CD4-positive, alpha-beta memory T cell (primary cell): ENCODE measurements at regions not wholly inside any gene's neighbourhood (a gene's known extent, or its start where the extent isn't known, plus 50 kb on each side); places are given as distances from the start of the nearest gene placed in this dataset.

Experiments used
- CTCF ChIA-PET: fragments of 350-600 bp; sonication (Branson Sonifier 250); formaldehyde crosslinking; loops from one replicate; lab custom pipeline; 2021; ENCODE audit warnings: inconsistent platforms; ENCODE audit not compliant: partially characterized antibody; lab: Charles Lee
- POLR2A ChIA-PET: fragments of 350-600 bp; sonication (Branson Sonifier 250); formaldehyde crosslinking; loops from one replicate; lab custom pipeline; 2021; ENCODE audit not compliant: partially characterized antibody; lab: Charles Lee
- DNase-seq, 5 donors: peaks; one replicate each; pipeline versions ENCODE4 v3.0.0 to v3.0.0-alpha.2; 2020 to 2022; ENCODE audit warnings: mixed read lengths in 1 of 5
- H3K27ac ChIP-seq: one replicate; pipeline ENCODE4 v1.7.0; 2013; ENCODE audit warnings: low read depth, low read length
- H3K27me3 ChIP-seq: 2 replicates; pipeline ENCODE4 v1.7.0; 2013; ENCODE audit warnings: mild to moderate bottlenecking, low read length, moderate library complexity; ENCODE audit not compliant: insufficient read depth
- H3K36me3 ChIP-seq: 2 replicates; pipeline ENCODE4 v1.7.0; 2013; ENCODE audit warnings: mild to moderate bottlenecking, low read length, moderate library complexity; ENCODE audit not compliant: insufficient read depth
- H3K4me1 ChIP-seq: 2 replicates; pipeline ENCODE4 v1.7.0; 2013; ENCODE audit warnings: mild to moderate bottlenecking, low read length, moderate library complexity; ENCODE audit not compliant: insufficient read depth
- H3K4me3 ChIP-seq, 2 donors: one replicate each; pipeline ENCODE4 v1.7.0; 2013; ENCODE audit warnings: low read length in 2 of 2, mild to moderate bottlenecking in 1 of 2
- H3K9me3 ChIP-seq, 2 donors: one replicate each; pipeline ENCODE4 v1.7.0; 2013; ENCODE audit warnings: low read length in 2 of 2, control low read depth in 1 of 2; ENCODE audit not compliant: control insufficient read depth in 1 of 2
- H3K27ac Mint-ChIP-seq, 7 donors: one replicate each; pipeline ENCODE4 v1.8.0; 2020 to 2021; ENCODE audit warnings: mixed read lengths in 7 of 7, mild to moderate bottlenecking in 6 of 7, inconsistent platforms in 3 of 7, moderate library complexity in 3 of 7
- H3K27me3 Mint-ChIP-seq, 2 donors: one replicate each; pipeline ENCODE4 v1.8.0; 2020 to 2021; ENCODE audit warnings: mixed read lengths in 2 of 2
- H3K36me3 Mint-ChIP-seq, 2 donors: one replicate each; pipeline ENCODE4 v1.8.0; 2020 to 2021; ENCODE audit warnings: mixed read lengths in 2 of 2, inconsistent platforms in 1 of 2, mild to moderate bottlenecking in 1 of 2
- H3K4me1 Mint-ChIP-seq, 4 donors: one replicate each; pipeline ENCODE4 v1.8.0; 2020 to 2021; ENCODE audit warnings: mixed read lengths in 4 of 4, mild to moderate bottlenecking in 1 of 4
- H3K4me3 Mint-ChIP-seq, 8 donors: one replicate each; pipeline ENCODE4 v1.8.0; 2020 to 2021; ENCODE audit warnings: mixed read lengths in 8 of 8, mild to moderate bottlenecking in 7 of 8, moderate library complexity in 6 of 8, inconsistent platforms in 3 of 8
- H3K9me3 Mint-ChIP-seq, 8 donors: one replicate each; pipeline ENCODE4 v1.8.0; 2020 to 2021; ENCODE audit warnings: mixed read lengths in 8 of 8, mild to moderate bottlenecking in 5 of 8, inconsistent platforms in 3 of 8, moderate library complexity in 1 of 8
- intact Hi-C: fragments of 100-400 bp; cut with micrococcal nuclease; formaldehyde crosslinking; loops from one replicate; pipeline ENCODE4 v1.15.1; 2023

DNA sequence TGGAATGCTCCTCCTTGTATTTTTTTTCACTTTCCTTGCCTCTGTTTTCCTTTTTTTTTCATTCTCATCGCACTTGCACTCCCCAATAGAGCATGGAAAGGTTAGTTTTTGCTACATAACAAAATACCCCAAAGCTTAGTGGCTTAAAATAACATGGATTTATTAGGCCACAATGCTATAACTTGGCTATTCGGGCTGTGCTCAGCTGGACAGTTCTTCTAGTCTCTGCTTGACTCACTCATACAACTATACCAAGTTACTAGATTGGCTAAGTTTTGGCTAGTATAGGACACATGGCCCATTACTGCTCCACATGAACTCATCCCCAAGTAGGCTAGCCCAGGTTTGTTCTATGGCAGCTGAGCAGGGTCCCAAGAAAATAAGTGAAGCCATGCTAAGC is 94.5 kb upstream of the ANKEF1 start:
- no peak overlapping the region for H3K27ac Mint-ChIP-seq
- no peaks in the 10 kb centered on the region for H3K9me3 ChIP-seq
- intact Hi-C loops = no loop called here
- ChIA-PET POLR2A (no interaction called here), CTCF (no interaction called here)
- H3K4me3 ChIP-seq = no peak overlapping the region
- no peaks in the 10 kb centered on the region for H3K36me3 ChIP-seq
- no peak overlapping the region for H3K4me3 Mint-ChIP-seq
- no peak for DNase-seq
- no peaks in the 10 kb centered on the region for H3K36me3 Mint-ChIP-seq
- H3K27me3 ChIP-seq = no peaks in the 10 kb centered on the region
- peaks cover 7 to 11% of the 10 kb centered on the region in 2 donors for H3K27me3 Mint-ChIP-seq
- no peaks in the 10 kb centered on the region for H3K4me1 ChIP-seq
- H3K9me3 Mint-ChIP-seq = peaks cover 0 to 3% (median 0%) of the 10 kb centered on the region in 8 donors
- H3K4me1 Mint-ChIP-seq = no peaks in the 10 kb centered on the region
- H3K27ac ChIP-seq = no peak overlapping the region

DNA sequence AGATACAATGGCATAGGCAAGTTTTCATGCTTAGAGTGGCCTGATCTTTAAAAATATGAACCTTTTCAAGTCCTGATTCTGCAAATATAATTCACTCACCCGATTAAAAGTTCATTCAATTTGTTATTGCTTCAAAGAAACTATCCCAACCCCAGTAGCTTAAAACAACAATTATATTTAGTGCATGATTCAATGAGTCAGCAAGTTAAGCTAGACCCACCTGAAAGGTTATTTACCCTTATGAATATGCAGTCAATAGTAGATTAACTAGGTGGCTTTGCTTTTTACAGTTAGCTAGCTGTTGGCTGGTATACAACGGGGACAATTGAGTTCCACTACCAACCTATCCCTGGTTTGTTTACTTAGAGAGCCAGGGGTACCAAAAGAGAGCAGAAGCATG is 95.6 kb upstream of the ANKEF1 start:
- no peak overlapping the region for H3K4me3 Mint-ChIP-seq
- H3K27me3 ChIP-seq = no peaks in the 10 kb centered on the region
- POLR2A ChIA-PET = no interaction called here

DNA sequence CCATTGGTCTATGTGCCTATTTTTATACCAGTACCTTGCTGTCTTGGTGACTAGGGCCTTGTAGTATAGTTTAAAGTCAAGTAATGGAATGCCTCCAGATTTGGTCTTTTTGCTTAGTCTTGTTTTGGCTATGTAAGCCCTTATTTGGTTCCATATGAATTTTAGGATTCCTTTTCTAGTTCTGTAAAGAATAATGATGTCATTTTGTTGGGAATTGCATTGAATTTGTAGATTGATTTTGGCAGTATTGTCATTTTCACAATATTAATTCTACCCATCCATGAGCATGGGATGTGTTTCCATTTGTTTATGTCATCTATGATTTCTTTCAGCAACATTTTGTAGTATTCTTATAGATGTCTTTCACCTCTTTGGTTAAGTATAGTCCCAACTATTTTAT is 96.4 kb upstream of the PAK5 start:
- Histone ChIP-seq H3K36me3 (no peaks in the 10 kb centered on the region), H3K4me3 (no peak overlapping the region), H3K9me3 (no peaks in the 10 kb centered on the region), H3K27me3 (no peaks in the 10 kb centered on the region), H3K27ac (no peak overlapping the region), H3K4me1 (no peaks in the 10 kb centered on the region)
- peaks cover 7% of the 10 kb centered on the region in 2 donors for H3K27me3 Mint-ChIP-seq
- H3K9me3 Mint-ChIP-seq = peaks cover 0 to 2% (median 0%) of the 10 kb centered on the region in 8 donors
- POLR2A ChIA-PET = no interaction called here
- no peak overlapping the region for H3K4me3 Mint-ChIP-seq
- no peaks in the 10 kb centered on the region for H3K36me3 Mint-ChIP-seq
- CTCF ChIA-PET = interaction anchor here (0.6 kb wide), 1 partner anchor 241 kb away, joined by 3 read pairs; no protein-coding TSS in a partner anchor
- no peak for DNase-seq
- H3K27ac Mint-ChIP-seq = no peak overlapping the region
- intact Hi-C loops = no loop called here
- no peaks in the 10 kb centered on the region for H3K4me1 Mint-ChIP-seq

More for the DNA sequence above, 95.6 kb upstream of the ANKEF1 start:
- Histone ChIP-seq H3K27ac (no peak overlapping the region), H3K4me1 (no peaks in the 10 kb centered on the region), H3K36me3 (no peaks in the 10 kb centered on the region), H3K4me3 (no peak overlapping the region), H3K9me3 (no peaks in the 10 kb centered on the region)
- CTCF ChIA-PET = no interaction called here
- no peak for DNase-seq
- Mint-ChIP-seq H3K27me3 (peaks cover 7 to 13% of the 10 kb centered on the region in 2 donors), H3K36me3 (no peaks in the 10 kb centered on the region), H3K9me3 (peaks cover 0 to 3% (median 0%) of the 10 kb centered on the region in 8 donors), H3K4me1 (no peaks in the 10 kb centered on the region), H3K27ac (no peak overlapping the region)
- intact Hi-C loops = no loop called here

DNA sequence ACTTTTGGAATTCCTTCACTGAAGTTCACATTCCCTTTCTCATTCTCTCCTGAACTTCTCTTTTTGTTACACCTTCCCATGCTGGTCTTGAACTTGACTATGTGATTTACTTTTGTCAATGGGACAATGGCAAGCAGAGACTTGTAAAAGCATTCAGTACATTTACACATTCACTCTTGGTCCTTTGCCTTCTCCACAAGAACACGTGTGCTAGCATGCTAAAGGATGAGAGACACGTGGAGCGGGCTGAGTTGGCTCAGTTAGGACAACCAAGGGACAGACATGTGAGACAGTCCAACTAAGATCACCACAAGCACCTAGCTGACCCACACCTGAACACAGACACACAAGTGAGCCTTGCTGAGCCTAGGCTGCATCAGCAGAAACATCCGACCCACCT is 91.3 kb upstream of the PAK5 start:
- Mint-ChIP-seq H3K27ac (no peak overlapping the region), H3K27me3 (peaks cover 0 to 2% of the 10 kb centered on the region in 2 donors), H3K9me3 (no peaks in the 10 kb centered on the region), H3K4me1 (no peaks in the 10 kb centered on the region), H3K4me3 (no peak overlapping the region), H3K36me3 (no peaks in the 10 kb centered on the region)
- H3K27ac ChIP-seq = no peak overlapping the region
- no peaks in the 10 kb centered on the region for H3K27me3 ChIP-seq
- ChIA-PET POLR2A (no interaction called here), CTCF (no interaction called here)
- no peaks in the 10 kb centered on the region for H3K9me3 ChIP-seq
- H3K36me3 ChIP-seq = no peaks in the 10 kb centered on the region
- no peak overlapping the region for H3K4me3 ChIP-seq
- intact Hi-C loops = no loop called here
- DNase-seq = no peak
- H3K4me1 ChIP-seq = no peaks in the 10 kb centered on the region

DNA sequence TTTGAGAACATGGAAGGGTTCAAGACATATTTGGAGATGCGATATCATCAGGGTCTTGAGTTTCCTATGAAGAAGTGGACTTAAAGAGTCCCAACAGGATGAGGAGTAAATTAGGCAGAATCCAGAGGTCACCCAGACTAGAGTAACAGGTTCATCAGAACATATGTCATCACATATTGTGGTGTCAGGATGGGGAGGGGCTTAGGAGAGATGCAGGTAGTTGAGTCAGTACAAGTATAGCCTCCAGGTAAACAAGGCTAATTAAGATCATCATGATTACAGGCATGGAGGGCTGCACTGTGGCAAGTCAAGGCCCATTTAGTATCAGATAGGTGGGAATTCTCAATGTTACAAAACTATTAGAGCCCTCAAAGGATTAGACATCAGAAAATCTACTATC is 90.1 kb upstream of the PAK5 start:
- DNase-seq = no peak
- POLR2A ChIA-PET = no interaction called here
- Histone ChIP-seq H3K36me3 (no peaks in the 10 kb centered on the region), H3K9me3 (no peaks in the 10 kb centered on the region), H3K4me3 (no peak overlapping the region), H3K27me3 (no peaks in the 10 kb centered on the region), H3K27ac (no peak overlapping the region), H3K4me1 (no peaks in the 10 kb centered on the region)
- no peaks in the 10 kb centered on the region for H3K36me3 Mint-ChIP-seq
- H3K27ac Mint-ChIP-seq = no peak overlapping the region
- no peaks in the 10 kb centered on the region for H3K27me3 Mint-ChIP-seq
- H3K9me3 Mint-ChIP-seq = no peaks in the 10 kb centered on the region
- intact Hi-C loops = no loop called here
- no peaks in the 10 kb centered on the region for H3K4me1 Mint-ChIP-seq
- CTCF ChIA-PET = interaction anchor here (3.4 kb wide), 1 partner anchor 16 kb away, joined by 10 read pairs; no protein-coding TSS in a partner anchor
- no peak overlapping the region for H3K4me3 Mint-ChIP-seq

DNA sequence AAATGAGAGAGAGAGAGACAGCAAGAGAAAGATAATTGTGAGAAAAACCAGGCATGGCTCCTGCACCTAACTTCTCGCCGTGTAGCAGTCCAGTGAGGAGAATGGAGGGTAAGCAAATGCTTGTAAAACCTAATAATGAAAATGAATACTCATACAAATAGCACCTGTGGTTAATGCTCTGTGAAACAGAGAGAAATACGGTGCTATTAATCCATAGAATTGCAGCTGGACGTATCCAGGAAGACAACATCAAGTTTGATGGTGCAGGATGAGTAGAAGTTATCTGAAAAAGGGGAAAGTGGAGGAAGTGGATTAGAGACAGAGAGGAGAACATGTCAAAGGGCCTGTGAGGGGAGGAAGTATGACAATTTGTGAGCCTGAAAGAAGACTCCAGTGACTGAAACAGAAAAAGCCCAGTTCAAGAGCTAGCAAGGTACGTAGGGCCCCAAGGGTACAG is 89.4 kb upstream of the PAK5 start:
- H3K27ac ChIP-seq = no peak overlapping the region
- Mint-ChIP-seq H3K4me3 (no peak overlapping the region), H3K36me3 (no peaks in the 10 kb centered on the region), H3K27me3 (no peaks in the 10 kb centered on the region), H3K4me1 (no peaks in the 10 kb centered on the region), H3K27ac (no peak overlapping the region), H3K9me3 (no peaks in the 10 kb centered on the region)
- H3K36me3 ChIP-seq = no peaks in the 10 kb centered on the region
- H3K4me1 ChIP-seq = no peaks in the 10 kb centered on the region
- POLR2A ChIA-PET = no interaction called here
- no peak overlapping the region for H3K4me3 ChIP-seq
- no peaks in the 10 kb centered on the region for H3K9me3 ChIP-seq
- no peak for DNase-seq
- intact Hi-C loops = no loop called here
- no peaks in the 10 kb centered on the region for H3K27me3 ChIP-seq
- CTCF ChIA-PET = interaction anchor here (3.4 kb wide), 1 partner anchor 16 kb away, joined by 10 read pairs; no protein-coding TSS in a partner anchor

DNA sequence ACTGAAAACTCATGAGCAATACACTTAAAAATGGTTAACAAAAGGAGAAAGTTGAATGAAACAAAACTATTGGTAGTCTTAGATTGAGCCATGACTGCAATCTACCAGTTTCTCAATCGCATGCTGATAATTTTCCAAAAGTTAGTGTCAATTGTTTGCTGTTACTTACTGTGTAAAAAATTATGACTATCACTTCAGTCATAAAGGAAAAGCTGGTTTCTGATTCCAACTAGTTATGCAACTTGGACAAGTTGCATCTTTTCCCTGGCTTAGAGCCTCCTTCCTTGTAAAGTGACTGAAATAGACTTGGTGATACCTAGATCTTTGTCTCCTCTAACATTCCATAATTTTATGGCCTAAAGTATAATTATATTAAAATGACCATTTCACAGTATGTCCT is 88.3 kb upstream of the PAK5 start:
- POLR2A ChIA-PET = no interaction called here

More for the DNA sequence above, 88.3 kb upstream of the PAK5 start:
- Mint-ChIP-seq H3K4me3 (no peak overlapping the region), H3K9me3 (no peaks in the 10 kb centered on the region), H3K27ac (no peak overlapping the region), H3K36me3 (no peaks in the 10 kb centered on the region), H3K27me3 (no peaks in the 10 kb centered on the region), H3K4me1 (no peaks in the 10 kb centered on the region)
- no peaks in the 10 kb centered on the region for H3K27me3 ChIP-seq
- no peak for DNase-seq
- H3K4me3 ChIP-seq = no peak overlapping the region
- intact Hi-C loops = no loop called here
- no peaks in the 10 kb centered on the region for H3K4me1 ChIP-seq
- no peaks in the 10 kb centered on the region for H3K9me3 ChIP-seq
- no peaks in the 10 kb centered on the region for H3K36me3 ChIP-seq
- CTCF ChIA-PET = interaction anchor here (3.4 kb wide), 1 partner anchor 15 kb away, joined by 10 read pairs; no protein-coding TSS in a partner anchor
- no peak overlapping the region for H3K27ac ChIP-seq
